ENCODE measurements at regions not wholly inside any gene's neighbourhood (a gene's known extent, or its start where the extent isn't known, plus 50 kb on each side); places are given as distances from the start of the nearest gene placed in this dataset.
A peak's percentile ranks its signal among the peaks of the same experiment; 100 is the strongest.

DNA sequence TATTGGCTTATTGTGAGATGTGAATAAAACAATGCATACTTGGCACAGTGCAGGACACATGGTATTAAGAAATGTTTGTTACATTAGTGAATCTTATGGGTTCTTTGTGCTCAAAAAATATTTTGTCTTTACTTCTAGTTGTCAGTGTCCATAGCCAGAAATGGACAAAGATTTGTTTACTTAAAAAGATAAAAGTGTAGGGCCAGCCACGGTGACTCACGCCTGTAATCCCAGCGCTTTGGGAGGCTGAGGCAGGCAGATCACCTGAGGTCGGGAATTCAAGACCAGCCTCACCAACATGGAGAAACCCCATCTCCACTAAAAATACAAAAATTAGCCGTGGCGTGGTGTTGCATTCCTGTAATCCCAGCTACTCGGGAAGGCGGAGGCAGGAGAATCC is 654.6 kb upstream of the NEGR1 start:
- Mint-ChIP-seq H3K36me3 (ENCODE audit: low read depth) (no peaks in the 10 kb centered on the region), H3K4me3 (no peak overlapping the region), H3K27ac (no peak overlapping the region)

DNA sequence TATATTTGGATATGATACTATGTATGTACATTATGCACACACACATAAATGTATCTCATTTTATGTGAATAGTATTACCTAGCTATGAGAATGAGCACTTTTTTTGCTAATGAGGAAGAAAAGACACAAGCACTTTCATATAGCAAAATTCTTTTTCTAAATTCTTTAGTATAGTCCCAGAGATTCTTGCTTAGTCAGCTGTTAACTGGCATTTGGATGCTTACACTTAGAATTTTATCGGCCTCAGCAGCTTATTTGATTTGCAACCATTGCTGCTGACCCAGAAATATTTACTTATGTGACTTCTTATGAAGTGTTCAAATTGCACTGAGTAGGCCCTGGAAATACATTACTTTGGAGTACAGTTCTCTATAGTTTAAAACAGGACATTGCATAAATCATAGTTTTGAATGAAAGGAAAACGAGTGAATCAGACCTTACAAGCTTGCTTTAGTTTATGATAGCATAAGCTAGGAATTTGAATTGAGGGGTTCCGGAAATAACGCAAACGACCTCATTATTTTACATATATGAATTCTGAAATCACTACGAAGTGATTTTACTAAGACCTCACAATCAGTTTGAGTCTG is 653.9 kb upstream of the NEGR1 start:
- Mint-ChIP-seq H3K4me1 (no peaks in the 10 kb centered on the region), H3K27ac (peak overlapping the region in 1 of 3 experiments; percentile 71), H3K4me3 (no peak overlapping the region), H3K9me3 (peaks cover 6% of the 10 kb centered on the region), H3K36me3 (ENCODE audit: low read depth) (no peaks in the 10 kb centered on the region), H3K27me3 (ENCODE audit: low read depth) (peaks cover 4% of the 10 kb centered on the region)
- TF ChIP-seq, protein P1, sequence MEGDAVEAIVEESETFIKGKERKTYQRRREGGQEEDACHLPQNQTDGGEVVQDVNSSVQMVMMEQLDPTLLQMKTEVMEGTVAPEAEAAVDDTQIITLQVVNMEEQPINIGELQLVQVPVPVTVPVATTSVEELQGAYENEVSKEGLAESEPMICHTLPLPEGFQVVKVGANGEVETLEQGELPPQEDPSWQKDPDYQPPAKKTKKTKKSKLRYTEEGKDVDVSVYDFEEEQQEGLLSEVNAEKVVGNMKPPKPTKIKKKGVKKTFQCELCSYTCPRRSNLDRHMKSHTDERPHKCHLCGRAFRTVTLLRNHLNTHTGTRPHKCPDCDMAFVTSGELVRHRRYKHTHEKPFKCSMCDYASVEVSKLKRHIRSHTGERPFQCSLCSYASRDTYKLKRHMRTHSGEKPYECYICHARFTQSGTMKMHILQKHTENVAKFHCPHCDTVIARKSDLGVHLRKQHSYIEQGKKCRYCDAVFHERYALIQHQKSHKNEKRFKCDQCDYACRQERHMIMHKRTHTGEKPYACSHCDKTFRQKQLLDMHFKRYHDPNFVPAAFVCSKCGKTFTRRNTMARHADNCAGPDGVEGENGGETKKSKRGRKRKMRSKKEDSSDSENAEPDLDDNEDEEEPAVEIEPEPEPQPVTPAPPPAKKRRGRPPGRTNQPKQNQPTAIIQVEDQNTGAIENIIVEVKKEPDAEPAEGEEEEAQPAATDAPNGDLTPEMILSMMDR (IDR thresholded peaks at IDR 0.05; ENCODE audit: unreplicated experiment in 3 of 3): no peak

More for the DNA sequence above, 654.6 kb upstream of the NEGR1 start:
- Mint-ChIP-seq H3K4me1 (no peaks in the 10 kb centered on the region), H3K27me3 (ENCODE audit: low read depth) (peaks cover 4% of the 10 kb centered on the region), H3K9me3 (peaks cover 6% of the 10 kb centered on the region)
- TF ChIP-seq, protein P1 (IDR thresholded peaks at IDR 0.05; ENCODE audit: unreplicated experiment in 3 of 3): no peak

DNA sequence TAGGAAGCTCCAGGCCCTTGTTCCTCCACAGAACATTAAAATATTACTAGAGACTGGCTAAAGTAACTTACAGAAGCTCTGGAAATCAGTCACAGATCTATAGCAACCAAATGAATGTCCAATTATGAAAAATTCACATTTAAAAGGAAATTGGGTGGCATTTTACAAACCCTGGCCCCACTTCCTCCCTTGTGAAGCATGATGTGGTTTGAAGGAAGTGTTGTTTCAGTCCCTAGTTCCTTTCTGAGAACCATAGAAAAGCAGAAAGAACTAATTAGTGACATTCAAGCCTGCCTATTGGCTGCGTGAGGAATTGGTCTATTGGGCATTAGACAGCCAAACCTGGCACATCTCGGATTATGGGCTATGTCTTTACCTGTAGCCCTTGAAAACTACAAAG is 649.7 kb upstream of the NEGR1 start:
- no peak overlapping the region for H3K27ac Mint-ChIP-seq
- peaks cover 6% of the 10 kb centered on the region for H3K9me3 Mint-ChIP-seq
- H3K4me1 Mint-ChIP-seq: no peaks in the 10 kb centered on the region
- no peaks in the 10 kb centered on the region for H3K27me3 Mint-ChIP-seq (ENCODE audit: low read depth)
- TF ChIP-seq, protein P1 (IDR thresholded peaks at IDR 0.05; ENCODE audit: unreplicated experiment in 3 of 3): no peak
- H3K36me3 Mint-ChIP-seq (ENCODE audit: low read depth): no peaks in the 10 kb centered on the region
- H3K4me3 Mint-ChIP-seq: no peak overlapping the region

DNA sequence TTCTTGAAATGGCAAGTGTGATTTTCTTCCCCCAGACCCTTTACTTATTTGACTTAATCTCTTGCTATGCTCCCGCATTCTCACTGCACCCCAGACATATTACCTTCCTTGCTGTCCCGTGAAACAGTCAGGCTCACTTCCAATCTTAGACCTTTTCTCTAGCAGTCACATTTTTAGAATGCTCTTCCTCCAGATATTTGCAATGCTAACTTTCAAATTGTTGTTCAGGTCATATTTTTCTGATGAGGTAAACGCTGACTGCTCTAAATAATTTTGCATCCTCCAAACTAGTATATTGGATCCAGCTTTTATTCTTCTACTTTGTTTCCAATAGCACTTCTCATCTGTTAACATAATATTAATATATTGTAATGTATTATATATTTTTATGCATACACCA is 648.2 kb upstream of the NEGR1 start:
- Mint-ChIP-seq H3K4me1 (no peaks in the 10 kb centered on the region), H3K4me3 (no peak overlapping the region), H3K27me3 (ENCODE audit: low read depth) (no peaks in the 10 kb centered on the region), H3K27ac (no peak overlapping the region), H3K9me3 (peaks cover 6% of the 10 kb centered on the region), H3K36me3 (ENCODE audit: low read depth) (no peaks in the 10 kb centered on the region)
- TF ChIP-seq, protein P1 (IDR thresholded peaks at IDR 0.05; ENCODE audit: unreplicated experiment in 3 of 3): no peak

DNA sequence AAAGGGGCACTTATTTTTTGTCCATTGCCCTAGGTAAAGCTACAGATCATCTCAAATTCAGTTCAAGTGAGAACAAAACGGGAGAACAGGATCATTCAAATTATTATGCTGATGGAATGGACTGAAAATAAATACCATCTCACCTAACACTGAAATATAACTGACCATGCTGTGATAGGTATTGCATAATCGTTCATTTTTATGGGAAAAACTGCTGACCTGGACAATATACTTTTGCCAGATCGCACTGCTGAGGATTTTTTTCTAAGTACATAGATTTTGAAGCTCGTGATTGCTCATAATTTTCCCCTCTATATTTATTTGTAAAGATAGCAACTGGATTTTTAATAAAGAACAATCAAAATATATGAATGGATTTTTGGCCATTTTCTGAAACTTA is 636.6 kb upstream of the NEGR1 start:
- Mint-ChIP-seq H3K4me3 (no peak overlapping the region), H3K27ac (no peak overlapping the region), H3K27me3 (ENCODE audit: low read depth) (no peaks in the 10 kb centered on the region), H3K4me1 (no peaks in the 10 kb centered on the region), H3K36me3 (ENCODE audit: low read depth) (no peaks in the 10 kb centered on the region), H3K9me3 (no peaks in the 10 kb centered on the region)
- TF ChIP-seq, protein P1 (IDR thresholded peaks at IDR 0.05; ENCODE audit: unreplicated experiment in 3 of 3): no peak

DNA sequence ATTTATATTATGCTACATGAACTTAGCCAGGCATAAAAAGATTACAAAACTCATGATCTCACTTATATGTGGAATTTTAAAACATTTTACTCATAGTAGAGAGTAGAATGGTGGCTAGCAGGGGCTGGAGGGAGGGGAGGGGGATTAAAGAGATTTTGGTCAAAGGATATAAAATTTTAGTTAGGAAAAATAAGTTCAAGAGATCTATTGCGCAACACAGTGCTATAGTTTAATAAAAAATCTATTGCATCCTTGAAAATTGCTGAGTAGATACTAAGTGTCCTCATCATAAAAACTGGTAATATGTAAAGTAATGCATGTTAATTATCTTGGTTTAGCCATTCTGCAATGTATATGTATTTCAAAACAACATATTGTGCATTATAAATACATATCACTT is 635.6 kb upstream of the NEGR1 start:
- Mint-ChIP-seq H3K27me3 (ENCODE audit: low read depth) (no peaks in the 10 kb centered on the region), H3K27ac (no peak overlapping the region), H3K36me3 (ENCODE audit: low read depth) (no peaks in the 10 kb centered on the region), H3K4me1 (no peaks in the 10 kb centered on the region), H3K9me3 (no peaks in the 10 kb centered on the region), H3K4me3 (no peak overlapping the region)
- TF ChIP-seq, protein P1 (IDR thresholded peaks at IDR 0.05; ENCODE audit: unreplicated experiment in 3 of 3): no peak

Measured in nephron (organoid).